ENCODE measurements at regions not wholly inside any gene's neighbourhood (a gene's known extent, or its start where the extent isn't known, plus 50 kb on each side); places are given as distances from the start of the nearest gene placed in this dataset.

GRCh38 chr7:32316839-32317238 lies 173.3 kb downstream of the LSM5 start:
- TF ChIP-seq CTCF (IDR thresholded peaks at IDR 0.05) (no peak), POLR2A (IDR thresholded peaks at IDR 0.05) (no peak)
